ENCODE measurements at regions not wholly inside any gene's neighbourhood (a gene's known extent, or its start where the extent isn't known, plus 50 kb on each side); places are given as distances from the start of the nearest gene placed in this dataset.

DNA sequence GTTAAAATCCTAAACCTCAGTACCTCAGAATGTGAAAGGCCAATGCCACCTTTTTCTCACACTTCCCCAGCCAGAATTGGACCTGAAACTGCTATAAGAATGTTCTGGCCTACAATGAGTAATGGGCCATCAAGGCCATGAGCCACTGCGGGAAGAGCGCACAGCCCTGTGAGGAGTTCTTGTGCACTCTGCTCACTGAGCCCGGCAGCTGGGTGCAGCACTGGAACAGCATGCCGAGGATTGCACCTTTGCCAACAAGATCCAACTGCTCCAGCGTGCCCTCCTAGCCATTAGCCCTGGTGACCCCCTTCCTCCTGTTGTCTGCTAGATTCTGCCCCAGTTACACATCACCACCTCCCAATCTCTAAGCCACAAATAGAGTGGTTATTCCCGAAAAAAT lies 758.1 kb downstream of the PRELID2 start:
- no peak for TF ChIP-seq CTCF (IDR thresholded peaks at IDR 0.05; ENCODE audit: low read depth, low read length)
- H3K4me1 ChIP-seq (ENCODE audit: low read depth) = peaks cover 7% of the 10 kb centered on the region
- H3K4me3 ChIP-seq = no peak overlapping the region
- no peak overlapping the region for H3K27ac ChIP-seq
- no peaks in the 10 kb centered on the region for H3K27me3 ChIP-seq
- no peaks in the 10 kb centered on the region for H3K36me3 ChIP-seq
- DNase-seq (ENCODE audit: low read depth in 1 of 2, low spot score in 1 of 2) = no peak
- no peaks in the 10 kb centered on the region for H3K9me3 ChIP-seq (ENCODE audit: low read depth)

- TF ChIP-seq CTCF (IDR thresholded peaks at IDR 0.05; ENCODE audit: low read depth, low read length) = no peak
- no peak overlapping the region for H3K27ac ChIP-seq
- peaks cover 7% of the 10 kb centered on the region for H3K4me1 ChIP-seq (ENCODE audit: low read depth)
Observed at GRCh38 chr5:145076040-145076439, 759.1 kb downstream of the PRELID2 start.

GRCh38 chr5:145072889-145073288 lies 762.3 kb downstream of the PRELID2 start:
- Histone ChIP-seq H3K9me3 (ENCODE audit: low read depth) (no peaks in the 10 kb centered on the region), H3K27ac (no peak overlapping the region), H3K27me3 (no peaks in the 10 kb centered on the region), H3K4me1 (ENCODE audit: low read depth) (peaks cover 7% of the 10 kb centered on the region), H3K4me3 (no peak overlapping the region), H3K36me3 (no peaks in the 10 kb centered on the region)
- no peak for TF ChIP-seq CTCF (IDR thresholded peaks at IDR 0.05; ENCODE audit: low read depth, low read length)
- peak in 1 of 2 donors; percentile 36 for DNase-seq (ENCODE audit: low read depth in 1 of 2, low spot score in 1 of 2)

More at GRCh38 chr5:145076040-145076439, 759.1 kb downstream of the PRELID2 start:
- H3K4me3 ChIP-seq = no peak overlapping the region
- no peak for DNase-seq (ENCODE audit: low read depth in 1 of 2, low spot score in 1 of 2)
- H3K27me3 ChIP-seq = no peaks in the 10 kb centered on the region
- H3K36me3 ChIP-seq = no peaks in the 10 kb centered on the region
- no peaks in the 10 kb centered on the region for H3K9me3 ChIP-seq (ENCODE audit: low read depth)

- DNase-seq (ENCODE audit: low read depth in 1 of 2, low spot score in 1 of 2) = no peak
- TF ChIP-seq CTCF (IDR thresholded peaks at IDR 0.05; ENCODE audit: low read depth, low read length) = no peak
- H3K4me1 ChIP-seq (ENCODE audit: low read depth) = peaks cover 3% of the 10 kb centered on the region
- H3K27ac ChIP-seq = no peak overlapping the region
- H3K27me3 ChIP-seq = no peaks in the 10 kb centered on the region
- no peak overlapping the region for H3K4me3 ChIP-seq
- no peaks in the 10 kb centered on the region for H3K36me3 ChIP-seq
- H3K9me3 ChIP-seq (ENCODE audit: low read depth) = no peaks in the 10 kb centered on the region
Observed at GRCh38 chr5:145068721-145069120, 766.4 kb downstream of the PRELID2 start.

GRCh38 chr5:145062280-145063062 lies 772.7 kb downstream of the PRELID2 start:
- Histone ChIP-seq H3K9me3 (ENCODE audit: low read depth) (no peaks in the 10 kb centered on the region), H3K36me3 (no peaks in the 10 kb centered on the region), H3K4me3 (no peak overlapping the region), H3K27me3 (no peaks in the 10 kb centered on the region), H3K4me1 (ENCODE audit: low read depth) (no peaks in the 10 kb centered on the region), H3K27ac (no peak overlapping the region)
- TF ChIP-seq CTCF (IDR thresholded peaks at IDR 0.05; ENCODE audit: low read depth, low read length) = no peak
- no peak for DNase-seq (ENCODE audit: low read depth in 1 of 2, low spot score in 1 of 2)

Data from cardiac muscle cell (in vitro differentiated cells and primary cell).